Skin of body (tissue), 1 donor: ENCODE measurements at regions not wholly inside any gene's neighbourhood (a gene's known extent, or its start where the extent isn't known, plus 50 kb on each side); places are given as distances from the start of the nearest gene placed in this dataset.
A peak's percentile ranks its signal among the peaks of the same experiment; 100 is the strongest.

ENCODE experiments used
- DNase-seq: peaks from one replicate; lab custom pipeline; 2025; lab: John Stamatoyannopoulos, UW

GRCh38 chr4:160184884-160185283, 1082.0 kb downstream of the RAPGEF2 start:
- DNase-seq: peak; percentile 8

- no peak for DNase-seq
Observed at GRCh38 chr4:160193787-160194186, 1090.9 kb downstream of the RAPGEF2 start.

DNA sequence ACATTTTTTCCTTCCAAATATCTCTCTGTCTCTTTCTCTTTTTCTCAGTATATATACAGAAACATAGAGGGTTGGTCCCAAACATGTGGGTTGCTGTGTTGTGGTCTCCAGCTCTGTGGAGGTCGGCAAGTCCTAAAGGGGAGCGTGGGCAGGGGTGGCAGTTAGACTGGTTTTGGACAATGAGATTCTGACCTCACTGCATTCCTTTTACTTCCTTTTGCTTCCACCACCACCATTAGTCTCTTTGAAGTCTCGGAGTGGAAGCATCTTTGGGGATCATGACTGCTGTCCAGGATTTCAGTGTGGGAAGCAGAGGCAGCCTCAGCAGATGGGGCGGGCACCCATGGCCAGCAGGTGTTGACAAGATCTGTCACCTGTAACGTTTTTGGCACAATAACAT, 1091.8 kb downstream of the RAPGEF2 start:
- no peak for DNase-seq

DNA sequence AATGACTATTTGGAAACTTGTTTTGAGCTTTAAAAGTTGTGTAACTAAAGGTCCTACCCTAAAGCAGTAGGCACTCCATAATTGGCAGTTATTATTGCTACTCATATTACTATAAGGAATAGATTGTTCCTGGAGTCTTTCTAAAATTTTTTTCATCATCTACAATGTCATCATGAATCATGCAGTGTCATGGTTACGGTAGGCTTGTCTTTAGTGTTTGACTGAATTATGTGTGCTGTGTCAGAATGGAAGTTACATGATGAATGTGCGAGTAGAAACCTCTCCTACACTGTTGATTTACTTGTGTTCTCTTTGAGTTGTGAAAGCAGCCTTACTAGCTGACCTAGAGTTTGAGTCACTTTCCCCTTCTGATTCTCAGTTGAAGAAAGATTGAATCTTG, 1099.9 kb downstream of the RAPGEF2 start:
- DNase-seq: no peak

DNA sequence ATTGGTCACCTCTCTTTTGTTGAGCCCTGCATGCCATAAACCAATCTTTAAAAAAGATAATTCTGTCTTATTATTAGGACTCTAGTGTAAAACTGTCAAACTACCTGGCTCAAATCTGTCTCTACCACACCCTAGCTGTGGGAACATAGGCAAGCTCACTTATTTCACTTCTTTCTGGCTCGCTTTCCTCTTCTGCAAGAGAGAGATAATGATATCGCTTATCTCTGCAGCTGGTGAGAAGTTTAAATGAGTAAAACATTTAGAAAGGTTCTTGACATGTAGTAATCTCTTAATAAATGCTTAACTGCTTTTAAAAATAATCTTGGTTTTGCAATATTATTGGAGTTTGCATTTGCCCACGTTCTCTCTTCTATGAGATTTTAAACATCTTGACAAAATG, 1109.2 kb downstream of the RAPGEF2 start:
- DNase-seq: no peak

GRCh38 chr4:160213366-160213765, 1110.5 kb downstream of the RAPGEF2 start:
- no peak for DNase-seq

DNA sequence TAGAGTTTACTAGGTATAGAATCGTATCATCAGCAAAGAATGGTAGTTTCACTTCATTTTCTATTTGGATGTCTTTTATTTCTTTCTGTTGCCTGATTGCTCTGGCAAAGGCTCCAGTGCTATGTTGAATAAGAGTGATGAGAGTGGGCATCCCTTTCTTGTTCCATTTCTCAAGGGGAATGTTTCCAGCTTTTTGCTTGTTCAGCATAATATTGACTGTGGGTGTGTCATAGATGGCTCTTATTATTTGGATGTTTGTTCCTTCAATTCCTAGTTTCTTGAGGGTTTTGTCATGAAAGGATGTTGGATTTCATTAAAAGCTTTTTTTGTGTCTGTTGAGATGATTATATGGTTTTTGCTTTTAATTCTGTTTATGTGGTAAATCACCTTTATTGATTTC, 1114.5 kb downstream of the RAPGEF2 start:
- no peak for DNase-seq

GRCh38 chr4:160224049-160224448, 1121.2 kb downstream of the RAPGEF2 start:
- no peak for DNase-seq

GRCh38 chr4:160233141-160233540, 1130.3 kb downstream of the RAPGEF2 start:
- DNase-seq: no peak

GRCh38 chr4:160235285-160235684, 1132.4 kb downstream of the RAPGEF2 start:
- no peak for DNase-seq

DNA sequence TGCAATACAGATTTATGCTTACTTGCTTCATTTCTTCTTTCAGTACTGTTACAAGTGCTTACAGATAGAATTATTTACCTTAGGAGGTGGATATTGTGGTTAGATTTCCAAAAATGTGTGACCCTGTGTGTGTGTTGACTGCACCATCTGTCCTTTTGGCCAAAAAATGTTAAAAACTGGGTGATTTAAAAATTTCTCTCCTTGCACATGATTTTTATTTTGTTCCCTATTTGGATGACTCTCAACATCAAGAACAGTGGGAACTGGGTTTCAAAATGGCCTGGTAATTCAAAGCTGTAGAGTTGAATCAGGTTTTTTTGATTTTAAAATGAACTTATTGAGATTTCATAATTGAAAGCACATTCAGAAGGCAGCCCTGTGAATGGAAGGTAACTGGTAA, 1132.9 kb downstream of the RAPGEF2 start:
- DNase-seq: no peak

DNA sequence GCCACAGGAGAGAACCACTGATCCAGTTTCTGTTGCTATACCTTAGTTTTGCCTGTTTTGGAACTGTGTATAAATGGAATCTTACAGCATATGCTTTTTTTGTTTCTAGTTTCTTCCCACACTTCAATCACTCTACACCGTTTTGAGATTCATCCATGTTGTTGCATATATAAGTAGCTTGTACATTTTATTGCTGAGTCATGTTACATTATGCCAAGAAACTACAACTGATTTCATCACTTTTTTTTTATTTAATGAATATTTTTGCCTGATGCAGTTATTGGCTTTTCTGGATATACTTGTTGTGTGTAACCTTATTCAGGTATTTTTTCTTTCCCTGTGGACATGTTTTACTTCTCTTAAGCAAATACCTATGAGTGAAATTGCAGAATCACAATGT, 1135.9 kb downstream of the RAPGEF2 start:
- no peak for DNase-seq

GRCh38 chr4:160247091-160247656, 1144.3 kb downstream of the RAPGEF2 start:
- DNase-seq: no peak

DNA sequence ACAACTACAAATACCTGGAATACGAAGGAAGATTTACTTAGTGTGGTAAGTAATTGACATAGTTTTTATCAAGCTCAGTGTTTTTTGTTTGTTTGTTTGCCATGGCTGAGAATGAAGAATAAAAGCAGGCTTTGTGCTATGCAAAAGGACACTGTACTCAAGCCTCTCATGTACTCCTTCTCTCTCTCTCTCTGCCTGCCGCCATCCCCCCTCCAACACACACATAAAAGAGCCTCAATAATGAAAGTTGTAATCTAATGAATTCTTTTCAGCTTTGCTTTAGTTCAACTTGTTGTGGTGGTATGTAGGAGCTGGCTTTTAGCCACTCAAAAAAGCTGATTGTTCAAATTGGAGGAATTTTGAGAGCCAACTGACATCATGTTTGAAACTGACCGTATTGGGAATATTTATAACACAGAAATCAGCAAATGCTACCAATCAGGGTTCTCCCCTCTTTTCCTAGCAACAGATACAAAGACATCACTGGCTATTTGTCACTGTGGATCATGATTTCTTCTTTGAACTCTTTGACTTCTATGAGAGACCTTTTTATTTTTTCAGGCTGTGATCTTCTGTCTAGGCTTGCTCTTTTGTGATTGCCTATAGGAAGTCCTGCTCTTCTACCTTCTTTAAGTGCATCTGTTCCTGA, 1148.8 kb downstream of the RAPGEF2 start:
- DNase-seq: peak; percentile 2

DNA sequence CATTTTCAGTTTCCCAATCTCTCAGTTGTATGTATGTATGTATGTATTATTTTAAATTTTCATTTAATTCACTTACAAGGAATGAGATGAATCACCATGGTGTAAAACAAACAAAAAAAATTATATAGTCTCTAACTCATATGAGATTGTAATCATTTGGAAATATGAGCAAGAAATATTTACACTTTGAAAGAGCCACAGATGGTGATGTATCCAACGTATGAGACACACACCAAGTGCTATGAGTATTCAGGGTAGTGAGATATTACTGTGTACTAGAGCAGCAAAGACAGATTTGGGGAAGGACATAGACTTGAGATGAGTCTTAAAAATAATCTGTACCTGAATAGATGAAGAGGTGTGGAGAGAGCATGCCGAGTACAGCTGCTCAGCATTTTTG, 1154.4 kb downstream of the RAPGEF2 start:
- no peak for DNase-seq

DNA sequence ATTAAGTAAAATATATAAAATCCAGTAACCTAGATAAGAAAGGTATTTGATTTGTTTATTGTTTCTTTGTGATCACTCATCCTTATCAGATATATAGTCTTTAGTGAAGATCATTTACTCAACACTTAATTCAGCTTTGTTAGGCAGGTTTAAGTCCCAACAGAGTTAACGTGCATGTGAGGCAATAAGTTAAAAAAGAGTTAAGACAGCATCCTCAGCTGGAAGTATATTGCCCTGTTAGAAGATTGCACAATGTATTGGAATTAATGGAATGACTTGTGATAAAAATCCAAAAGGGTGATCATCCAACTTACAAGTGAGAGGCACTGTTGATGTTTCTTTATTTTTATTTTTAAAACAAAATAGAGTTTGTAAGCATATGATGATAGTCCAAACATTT, 1162.1 kb downstream of the RAPGEF2 start:
- peak; percentile 35 for DNase-seq

DNA sequence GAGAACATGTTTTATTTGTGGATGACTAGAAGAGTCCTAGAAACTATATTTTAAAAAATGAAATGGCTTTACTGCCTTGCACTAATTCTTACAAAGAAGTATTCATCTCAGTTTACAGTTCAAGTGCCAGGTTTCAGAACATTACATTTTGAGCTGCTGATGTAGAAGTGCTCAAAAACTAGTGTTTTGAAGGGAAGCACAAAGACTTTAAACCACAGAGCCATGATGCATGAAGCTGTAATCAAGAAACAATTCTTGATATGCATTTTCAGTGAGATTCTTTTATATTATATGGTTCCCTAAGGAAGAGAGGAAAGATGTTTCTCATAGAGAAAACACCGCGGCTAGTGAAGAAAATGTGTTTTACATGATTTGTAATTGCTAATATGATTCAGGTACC, 1163.0 kb downstream of the RAPGEF2 start:
- peak; percentile 61 for DNase-seq

DNA sequence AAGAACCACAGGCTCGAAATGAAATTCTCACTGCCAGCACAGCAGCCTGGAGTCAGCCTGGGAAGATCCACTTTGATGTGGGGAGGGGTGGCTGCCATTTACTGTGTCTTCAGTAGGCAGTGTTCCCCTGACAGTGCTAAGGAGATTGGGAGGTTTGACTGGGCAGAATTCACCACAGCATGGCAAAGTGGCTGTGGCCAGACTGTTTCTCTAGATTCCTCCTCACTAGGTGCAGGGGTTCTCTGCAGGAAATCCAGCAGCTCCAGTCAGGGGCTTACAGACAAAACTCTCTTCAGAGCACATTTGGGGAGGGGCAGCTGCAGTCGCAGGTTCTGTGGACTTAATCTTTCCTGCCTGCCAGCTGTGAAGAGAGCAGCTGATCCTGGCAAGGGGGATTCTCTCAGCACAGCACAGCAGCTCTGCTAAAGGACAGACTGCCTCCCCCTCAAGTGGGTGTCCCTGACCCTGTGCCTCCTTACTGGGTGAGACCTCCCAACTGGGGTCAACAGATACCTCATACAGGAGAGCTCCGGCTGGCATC, 1174.0 kb downstream of the RAPGEF2 start:
- DNase-seq: no peak

- DNase-seq: no peak
Observed at GRCh38 chr4:160283081-160283480, 1180.2 kb downstream of the RAPGEF2 start.

DNA sequence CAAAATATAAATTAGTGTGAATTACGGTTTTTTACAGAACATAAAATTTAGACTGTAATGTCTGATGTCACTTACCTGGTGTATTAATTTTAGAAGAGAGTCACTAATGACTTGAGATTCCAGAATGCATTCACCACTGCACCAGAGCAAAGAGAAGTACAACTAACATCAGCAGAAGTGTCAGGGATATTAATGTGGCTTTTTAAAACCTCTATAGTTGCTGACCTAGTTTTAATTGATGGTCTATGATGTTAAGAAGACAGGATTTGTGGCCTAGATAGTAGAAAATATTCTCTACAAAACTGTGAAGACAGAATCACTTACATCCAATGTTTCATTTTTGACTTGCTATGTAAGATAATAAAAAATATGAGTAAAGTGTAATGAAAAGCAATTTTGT, 1181.6 kb downstream of the RAPGEF2 start:
- DNase-seq: no peak

DNA sequence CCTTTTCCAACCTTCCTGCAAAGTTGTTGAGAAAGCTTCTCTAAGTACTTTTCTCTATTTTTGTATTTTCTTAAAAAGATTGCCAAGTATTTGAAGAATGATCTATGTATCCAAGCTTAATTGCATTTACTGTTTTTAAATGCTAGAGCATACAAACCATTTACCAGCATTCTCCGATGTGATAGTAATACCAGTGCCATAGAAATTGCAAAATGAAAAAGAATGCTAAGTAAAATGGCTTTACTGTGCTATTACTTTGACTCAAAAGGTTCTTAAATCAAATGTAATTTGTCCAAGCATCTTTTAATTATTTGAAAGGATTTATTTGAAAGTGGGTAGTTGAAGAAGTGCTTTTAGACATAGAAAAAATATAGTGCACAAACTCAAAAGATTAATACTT, 1183.2 kb downstream of the RAPGEF2 start:
- DNase-seq: no peak

DNA sequence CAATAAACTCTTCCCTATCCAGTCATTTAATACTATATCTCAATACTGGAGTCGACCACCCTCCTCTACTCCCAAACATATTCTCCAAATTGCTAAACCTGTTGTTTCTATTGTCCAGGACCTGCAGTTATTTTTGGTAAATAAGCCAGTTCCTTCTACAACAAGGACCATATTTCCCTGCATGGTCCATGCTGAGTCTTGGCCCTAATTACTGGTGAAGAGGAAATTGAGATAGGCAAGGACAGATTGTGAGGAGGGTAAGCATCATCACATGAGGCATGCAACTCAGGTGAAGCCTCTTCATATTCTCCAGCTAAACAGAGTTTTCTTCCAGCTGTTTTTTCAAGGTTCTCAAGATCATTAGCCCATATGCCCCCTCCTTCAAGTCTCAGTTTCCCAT, 1193.6 kb downstream of the RAPGEF2 start:
- no peak for DNase-seq

DNA sequence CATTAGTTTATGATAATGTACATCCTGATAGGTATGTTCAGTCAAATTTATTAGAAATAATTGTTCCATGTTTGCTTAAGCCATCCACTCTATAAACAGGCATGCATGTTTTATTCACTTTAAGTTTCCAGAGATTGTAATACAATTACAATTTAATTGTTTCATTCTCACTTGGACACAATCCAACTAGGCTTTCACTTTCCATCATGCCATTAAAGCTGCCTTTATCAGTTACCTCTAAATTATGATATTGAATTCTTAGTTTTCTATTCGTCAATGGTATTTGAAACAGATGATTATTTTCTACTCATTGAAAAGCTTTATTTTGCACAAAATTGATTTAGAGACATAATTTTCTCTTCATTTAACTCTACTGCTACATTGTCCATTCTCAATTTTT, 1196.3 kb downstream of the RAPGEF2 start:
- no peak for DNase-seq
